NCI-H524 (cell line): ENCODE measurements at regions not wholly inside any gene's neighbourhood (a gene's known extent, or its start where the extent isn't known, plus 50 kb on each side); places are given as distances from the start of the nearest gene placed in this dataset.
"Not testable (repeated sequence)": the region's sequence is repeated elsewhere in the genome, so short reads cannot be mapped to it uniquely, and the experiment has no call there.

Experiments
- DNase-seq, 2 experiments: peaks; one replicate each; lab custom pipeline; 2025; lab: John Stamatoyannopoulos, UW

DNA sequence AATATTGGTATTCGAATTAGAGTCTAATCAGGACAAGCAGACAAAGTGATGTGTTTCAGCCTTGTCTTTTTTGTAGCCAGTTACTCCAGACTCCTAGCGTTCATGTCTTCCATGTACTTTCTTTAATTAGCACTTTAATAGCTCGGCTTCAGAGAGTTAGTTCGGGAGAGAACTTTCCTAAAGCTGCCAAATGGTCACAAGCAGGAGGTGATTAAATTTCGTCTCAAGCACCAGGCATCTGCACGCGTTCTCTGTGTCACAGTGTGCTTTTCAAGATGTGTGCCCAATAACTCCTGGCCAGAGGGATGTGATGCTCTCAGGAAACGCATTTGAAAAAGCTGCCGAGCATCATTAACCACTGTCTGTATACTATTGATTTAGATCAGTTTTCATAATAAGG, 790.8 kb downstream of the SOCS6 start:
- DNase-seq, result peak; percentile 58 to 84

GRCh38 chr18:71077451-71077850, 788.6 kb downstream of the SOCS6 start:
- DNase-seq, result no peak

- no peak for DNase-seq
Measured at GRCh38 chr18:71075147-71075546, 786.3 kb downstream of the SOCS6 start.

- no peak for DNase-seq
Measured at GRCh38 chr18:71068338-71068737, 779.5 kb downstream of the SOCS6 start.

GRCh38 chr18:71049893-71050292, 761.0 kb downstream of the SOCS6 start:
- DNase-seq, result no peak

GRCh38 chr18:71047882-71048281, 759.0 kb downstream of the SOCS6 start:
- DNase-seq, result no peak

DNA sequence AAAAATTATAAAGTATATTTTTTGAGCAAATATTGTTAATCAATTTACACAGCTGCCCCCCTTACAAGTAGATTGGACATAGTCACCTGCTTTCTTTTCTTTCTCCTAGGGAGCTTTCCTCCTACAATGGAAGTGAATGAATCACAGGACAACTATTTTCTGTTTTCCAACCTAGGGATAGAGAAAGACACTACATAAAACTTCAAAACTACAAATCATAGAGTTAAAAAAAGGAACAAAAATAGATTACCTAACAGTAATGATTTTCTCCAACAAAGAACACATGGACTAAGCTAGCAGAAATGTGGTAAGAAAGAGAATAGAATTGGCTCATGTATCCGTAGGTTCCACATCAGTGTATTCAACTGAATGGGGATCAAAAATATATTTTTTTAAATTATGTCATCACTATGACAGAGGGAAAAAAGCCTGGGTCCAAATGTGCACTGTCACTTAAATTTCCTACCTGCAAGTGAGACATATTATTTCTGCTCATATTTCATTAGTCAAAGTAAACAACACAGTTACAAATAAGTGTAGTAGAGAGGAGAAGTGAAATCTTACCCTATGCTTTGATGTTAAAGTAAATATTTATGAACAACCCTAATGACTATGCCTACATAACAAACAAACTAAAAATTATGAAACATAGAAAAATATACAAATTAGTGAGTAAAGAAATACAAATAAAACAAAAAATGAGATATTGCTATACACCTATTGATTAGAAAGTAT, 756.7 kb downstream of the SOCS6 start:
- no peak for DNase-seq

DNA sequence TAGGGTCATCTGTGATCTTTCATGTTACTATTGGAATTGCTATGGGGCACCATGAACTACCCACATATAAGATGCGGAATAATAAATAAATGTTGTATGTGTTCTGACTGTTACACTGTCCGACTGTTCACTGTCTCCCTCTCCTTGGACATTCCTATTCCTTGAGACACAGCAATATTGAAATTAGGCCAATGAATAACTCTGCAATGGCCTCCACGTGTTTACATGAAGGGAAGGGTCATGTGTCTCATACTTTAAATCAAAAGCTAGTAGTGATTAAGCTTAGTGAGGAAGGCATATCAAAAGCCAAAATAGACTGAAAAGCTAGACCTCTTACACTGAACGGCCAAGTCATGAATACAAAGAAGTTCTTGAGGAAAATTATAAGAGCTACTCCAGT, 751.3 kb downstream of the SOCS6 start:
- no peak for DNase-seq

GRCh38 chr18:71038196-71038595, 749.4 kb downstream of the SOCS6 start:
- DNase-seq, result no peak

DNA sequence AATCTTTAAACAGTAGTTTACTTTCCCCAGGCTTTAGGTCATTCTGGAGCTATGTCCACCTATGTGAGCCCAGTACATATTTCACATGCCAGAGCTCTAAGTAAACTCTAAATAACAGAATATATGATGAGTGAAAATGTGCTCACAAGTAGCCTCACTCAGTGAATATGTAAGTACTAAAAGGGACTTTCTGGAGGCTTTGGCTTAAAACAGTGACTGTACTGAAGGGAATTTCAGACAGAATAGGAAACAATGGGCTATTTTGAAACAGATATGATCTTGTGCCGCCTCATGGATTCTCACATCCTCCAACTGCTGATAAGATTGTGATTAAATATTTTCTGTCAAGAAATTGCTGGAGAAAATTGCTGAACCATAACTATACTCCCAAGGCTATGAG, 747.9 kb downstream of the SOCS6 start:
- DNase-seq, result no peak

DNA sequence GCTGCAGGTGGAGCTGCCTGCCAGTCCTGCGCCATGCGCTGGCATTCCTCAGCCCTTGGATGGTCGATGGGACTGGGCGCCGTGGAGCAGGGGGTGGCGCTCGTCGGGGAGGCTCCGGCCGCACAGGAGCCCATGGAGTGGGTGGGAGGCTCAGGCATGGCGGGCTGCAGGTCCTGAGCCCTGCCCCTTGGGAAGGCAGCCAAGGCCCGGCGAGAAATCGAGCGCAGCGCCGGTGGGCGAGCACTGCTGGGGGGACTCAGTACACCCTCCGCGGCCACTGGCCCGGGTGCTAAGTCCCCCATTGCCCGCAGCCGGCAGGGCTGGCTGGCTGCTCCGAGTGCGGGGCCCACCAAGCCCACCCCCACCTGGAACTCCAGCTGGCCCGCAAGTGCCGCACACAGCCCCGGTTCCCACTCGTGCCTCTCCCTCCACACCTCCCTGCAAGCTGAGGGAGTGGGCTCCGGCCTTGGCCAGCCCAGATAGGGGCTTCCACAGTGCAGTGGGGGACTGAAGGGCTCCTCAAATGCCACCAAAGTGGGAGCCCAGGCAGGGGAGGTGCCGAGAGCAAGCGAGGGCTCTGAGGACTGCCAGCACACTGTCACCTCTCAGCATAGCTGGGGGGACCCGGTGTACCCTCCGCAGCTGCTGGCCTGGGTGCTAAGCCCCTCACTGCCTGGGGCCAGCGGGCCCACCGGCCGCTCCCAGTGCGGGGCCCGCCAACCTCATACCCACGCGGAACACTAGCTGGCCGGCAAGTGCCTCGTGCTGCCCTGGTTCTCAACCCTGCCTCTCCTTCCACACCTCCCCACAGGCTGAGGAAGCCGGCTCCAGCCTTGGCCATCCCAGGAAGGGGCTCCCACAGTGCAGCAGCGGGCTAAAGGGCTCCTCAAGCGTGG, 742.7 kb downstream of the SOCS6 start:
- DNase-seq, result not testable (repeated sequence)

DNA sequence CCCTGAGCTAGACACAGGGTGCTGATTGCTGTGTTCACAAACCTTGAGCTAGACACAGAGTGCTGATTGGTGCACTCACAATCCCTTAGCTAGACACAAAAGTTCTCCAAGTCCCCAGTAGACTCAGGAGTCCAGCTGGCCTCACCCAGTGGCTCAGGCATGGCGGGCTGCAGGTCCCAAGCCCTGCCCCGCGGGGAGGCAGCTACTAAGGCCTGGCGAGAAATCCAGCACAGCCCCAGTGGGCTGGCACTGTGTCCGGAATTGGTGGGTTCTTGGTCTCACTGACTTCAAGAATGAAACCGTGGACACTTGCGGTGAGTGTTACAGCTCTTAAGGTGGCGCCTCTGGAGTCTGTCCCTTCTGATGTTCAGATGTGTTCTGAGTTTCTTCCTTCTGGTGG, 741.2 kb downstream of the SOCS6 start:
- not testable (repeated sequence) for DNase-seq

DNA sequence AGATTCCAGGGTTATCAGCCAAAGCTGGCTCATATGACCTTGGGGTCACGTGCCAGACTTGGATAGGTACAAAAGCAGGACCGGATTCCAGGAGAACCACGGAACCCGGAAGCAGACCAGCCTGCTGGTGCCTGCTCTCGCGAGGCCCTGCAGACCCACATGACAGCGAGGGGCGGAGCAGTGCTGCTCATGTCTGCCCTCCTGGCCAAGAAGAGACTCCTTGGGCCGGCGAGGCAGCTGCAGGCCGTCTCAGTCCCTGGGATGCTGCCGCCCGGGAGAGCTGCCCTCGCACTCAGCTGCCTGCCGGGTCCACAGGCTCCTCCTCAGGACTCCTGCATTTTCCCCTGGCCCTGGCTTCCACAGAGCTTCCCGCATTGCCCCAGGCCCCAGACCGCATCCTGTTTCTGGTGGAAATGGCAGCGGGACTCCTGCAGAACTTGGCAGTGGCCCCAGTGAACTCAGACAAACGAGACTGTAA, 739.5 kb downstream of the SOCS6 start:
- DNase-seq, result no peak

DNA sequence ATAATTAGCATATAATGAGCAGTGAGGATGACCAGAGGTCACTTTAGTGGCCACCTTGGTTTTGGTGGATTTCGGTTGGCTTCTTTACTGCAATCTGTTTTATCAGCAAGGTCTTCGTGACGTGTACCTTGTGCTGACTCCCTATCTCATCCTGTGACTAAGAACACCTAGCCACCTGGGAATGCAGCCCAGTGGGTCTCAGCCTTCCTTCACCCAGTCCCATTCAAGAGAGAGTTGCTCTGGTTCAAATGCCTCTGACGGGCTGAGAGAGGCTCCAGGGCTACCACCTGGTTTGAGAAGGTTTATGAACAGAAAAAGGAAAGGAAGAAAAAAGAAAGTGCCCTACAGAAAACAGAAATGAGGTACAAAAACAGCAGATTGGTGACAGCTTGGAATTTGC, 738.7 kb downstream of the SOCS6 start:
- no peak for DNase-seq

- DNase-seq, result no peak
Measured at GRCh38 chr18:71025505-71026225, 736.8 kb downstream of the SOCS6 start.

GRCh38 chr18:71022389-71022788, 733.5 kb downstream of the SOCS6 start:
- no peak for DNase-seq

DNA sequence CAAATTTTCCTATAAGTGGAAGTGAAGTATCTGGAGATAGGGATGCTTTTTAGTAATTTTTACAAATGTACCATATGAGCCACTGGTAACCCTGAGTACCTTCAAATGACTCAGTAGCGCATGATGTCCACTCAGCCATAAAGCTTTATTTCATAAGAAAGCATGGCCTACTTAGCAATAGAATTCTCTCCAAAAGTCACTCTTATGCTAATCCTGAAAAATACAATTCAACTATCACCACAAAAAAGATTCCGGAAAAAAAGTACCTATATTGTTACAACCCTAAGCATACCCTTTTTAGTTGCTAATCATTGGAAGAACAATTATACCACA, 732.2 kb downstream of the SOCS6 start:
- DNase-seq, result no peak

GRCh38 chr18:71020342-71021029, 731.6 kb downstream of the SOCS6 start:
- no peak for DNase-seq

- DNase-seq, result no peak
Measured at GRCh38 chr18:71018816-71019215, 730.0 kb downstream of the SOCS6 start.

GRCh38 chr18:71012789-71013188, 723.9 kb downstream of the SOCS6 start:
- no peak for DNase-seq

- no peak for DNase-seq
Measured at GRCh38 chr18:71011389-71011788, 722.5 kb downstream of the SOCS6 start.

DNA sequence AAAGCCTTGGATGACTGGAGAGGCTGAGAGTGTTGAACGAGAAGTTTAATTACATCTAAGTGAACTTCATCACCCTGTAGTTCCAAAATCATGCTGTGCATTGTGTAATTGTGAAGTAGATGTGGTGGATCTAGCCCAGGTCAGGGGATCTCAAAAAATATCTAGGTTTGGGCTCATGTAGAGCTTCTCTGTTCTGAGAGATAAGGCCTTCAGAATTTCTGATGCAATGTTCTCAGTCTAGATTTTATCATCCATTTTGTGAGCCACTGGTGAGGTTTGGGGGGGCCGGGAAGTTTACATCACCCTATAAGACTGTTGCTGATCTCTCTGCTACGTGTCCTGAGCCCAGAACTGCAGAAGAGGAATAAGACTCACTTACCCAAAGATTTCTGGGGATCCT, 719.4 kb downstream of the SOCS6 start:
- DNase-seq, result no peak
